ENCODE measurements at regions not wholly inside any gene's neighbourhood (a gene's known extent, or its start where the extent isn't known, plus 50 kb on each side); places are given as distances from the start of the nearest gene placed in this dataset.

- intact Hi-C loops (cut with DNase I), result no loop called here
- TF ChIP-seq CTCF (IDR thresholded peaks at IDR 0.05), result no peak
- H3K36me3 ChIP-seq, result no peaks in the 10 kb centered on the region
- DNase-seq, result no peak
- H3K9me3 ChIP-seq, result no peaks in the 10 kb centered on the region
- ATAC-seq, result no peak
- FAIRE-seq, result no peak
- no peak overlapping the region for H3K4me3 ChIP-seq
- no peak overlapping the region for H3K27ac ChIP-seq
- no peaks in the 10 kb centered on the region for H3K27me3 ChIP-seq
- no peaks in the 10 kb centered on the region for H3K4me1 ChIP-seq
- WGBS, 2 donors, result 62 to 76% methylated on average over 1 of the region's 1 CpG
Measured at GRCh38 chr2:8402222-8402621, 279.6 kb upstream of the ID2 start.

- Histone ChIP-seq H3K4me1 (no peaks in the 10 kb centered on the region), H3K27ac (no peak overlapping the region), H3K36me3 (no peaks in the 10 kb centered on the region), H3K27me3 (no peaks in the 10 kb centered on the region), H3K9me3 (no peaks in the 10 kb centered on the region), H3K4me3 (no peak overlapping the region)
- intact Hi-C loops (cut with DNase I), result no loop called here
- DNase-seq, result no peak
- ATAC-seq, result peak in 2 of 4 donors; percentile 42 to 51
- WGBS, 2 donors, result 39 to 53% methylated on average over 6 of the region's 6 CpGs
- FAIRE-seq, result no peak
- TF ChIP-seq CTCF (IDR thresholded peaks at IDR 0.05), result no peak
Measured at GRCh38 chr2:8403876-8404275, 278.0 kb upstream of the ID2 start.

GRCh38 chr2:8405334-8405733 lies 276.5 kb upstream of the ID2 start:
- DNase-seq, result no peak
- ATAC-seq, result no peak
- FAIRE-seq, result no peak
- TF ChIP-seq CTCF (IDR thresholded peaks at IDR 0.05), result no peak
- H3K9me3 ChIP-seq, result no peaks in the 10 kb centered on the region
- intact Hi-C loops (cut with DNase I), result no loop called here
- H3K4me3 ChIP-seq, result no peak overlapping the region
- no peaks in the 10 kb centered on the region for H3K4me1 ChIP-seq
- no peaks in the 10 kb centered on the region for H3K36me3 ChIP-seq
- 90 to 93% methylated on average over 3 of the region's 3 CpGs for WGBS, 2 donors
- H3K27me3 ChIP-seq, result no peaks in the 10 kb centered on the region
- no peak overlapping the region for H3K27ac ChIP-seq

- H3K4me1 ChIP-seq, result peaks cover 0 to 7% (median 6%) of the 10 kb centered on the region in 3 donors
- no peak for DNase-seq
- TF ChIP-seq CTCF (IDR thresholded peaks at IDR 0.05), result no peak
- H3K9me3 ChIP-seq, result no peaks in the 10 kb centered on the region
- intact Hi-C loops (cut with DNase I), result no loop called here
- ATAC-seq, result no peak
- 75 to 88% methylated on average over 7 of the region's 7 CpGs for WGBS, 2 donors
- no peak overlapping the region for H3K27ac ChIP-seq
- H3K36me3 ChIP-seq, result no peaks in the 10 kb centered on the region
- H3K27me3 ChIP-seq, result no peaks in the 10 kb centered on the region
- no peak for FAIRE-seq
- no peak overlapping the region for H3K4me3 ChIP-seq
Measured at GRCh38 chr2:8406271-8406670, 275.6 kb upstream of the ID2 start.

- DNase-seq (no peak), FAIRE-seq (no peak), ATAC-seq (no peak)
- H3K27me3 ChIP-seq, result no peaks in the 10 kb centered on the region
- intact Hi-C loops (cut with DNase I), result no loop called here
- H3K4me1 ChIP-seq, result peaks cover 9 to 16% (median 15%) of the 10 kb centered on the region in 3 donors
- H3K36me3 ChIP-seq, result no peaks in the 10 kb centered on the region
- WGBS, 2 donors, result 92 to 96% methylated on average over 3 of the region's 3 CpGs
- no peak overlapping the region for H3K27ac ChIP-seq
- no peak overlapping the region for H3K4me3 ChIP-seq
- TF ChIP-seq CTCF (IDR thresholded peaks at IDR 0.05), result no peak
- H3K9me3 ChIP-seq, result no peaks in the 10 kb centered on the region
Measured at GRCh38 chr2:8407332-8407731, 274.5 kb upstream of the ID2 start.
